NB4 (cell line): ENCODE measurements at regions not wholly inside any gene's neighbourhood (a gene's known extent, or its start where the extent isn't known, plus 50 kb on each side); places are given as distances from the start of the nearest gene placed in this dataset.

Experiments used
- POLR2A ChIP-seq: IDR thresholded peaks from 2 replicates; pipeline ENCODE4 v1.6.1; 2011; ENCODE audit warnings: mild to moderate bottlenecking; ENCODE audit not compliant: insufficient read length; ENCODE audit errors: extremely low read depth
- TF ChIP-seq, protein P1 (sequence below): IDR thresholded peaks from one replicate; pipeline ENCODE4 v1.5.1; 2012; ENCODE audit warnings: low read depth, low read length

DNA sequence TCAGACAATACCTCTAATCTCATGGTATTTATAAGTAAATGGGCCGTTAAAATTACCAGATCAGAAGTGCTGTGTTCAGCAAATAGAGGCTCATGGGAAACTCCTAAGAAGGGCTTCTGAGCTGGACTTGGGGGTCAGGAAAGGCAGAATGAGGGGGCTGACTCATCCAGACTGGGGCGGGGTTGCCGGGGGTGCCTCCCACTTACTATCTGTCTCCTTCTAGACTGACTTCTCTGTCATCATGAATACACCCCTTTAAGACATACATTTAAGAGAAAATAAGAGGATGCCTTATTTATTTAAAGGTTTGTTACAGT, 96.0 kb upstream of the ERRFI1 start:
- TF ChIP-seq POLR2A, result no peak
- TF ChIP-seq, protein P1, sequence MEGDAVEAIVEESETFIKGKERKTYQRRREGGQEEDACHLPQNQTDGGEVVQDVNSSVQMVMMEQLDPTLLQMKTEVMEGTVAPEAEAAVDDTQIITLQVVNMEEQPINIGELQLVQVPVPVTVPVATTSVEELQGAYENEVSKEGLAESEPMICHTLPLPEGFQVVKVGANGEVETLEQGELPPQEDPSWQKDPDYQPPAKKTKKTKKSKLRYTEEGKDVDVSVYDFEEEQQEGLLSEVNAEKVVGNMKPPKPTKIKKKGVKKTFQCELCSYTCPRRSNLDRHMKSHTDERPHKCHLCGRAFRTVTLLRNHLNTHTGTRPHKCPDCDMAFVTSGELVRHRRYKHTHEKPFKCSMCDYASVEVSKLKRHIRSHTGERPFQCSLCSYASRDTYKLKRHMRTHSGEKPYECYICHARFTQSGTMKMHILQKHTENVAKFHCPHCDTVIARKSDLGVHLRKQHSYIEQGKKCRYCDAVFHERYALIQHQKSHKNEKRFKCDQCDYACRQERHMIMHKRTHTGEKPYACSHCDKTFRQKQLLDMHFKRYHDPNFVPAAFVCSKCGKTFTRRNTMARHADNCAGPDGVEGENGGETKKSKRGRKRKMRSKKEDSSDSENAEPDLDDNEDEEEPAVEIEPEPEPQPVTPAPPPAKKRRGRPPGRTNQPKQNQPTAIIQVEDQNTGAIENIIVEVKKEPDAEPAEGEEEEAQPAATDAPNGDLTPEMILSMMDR, result no peak
